ENCODE measurements at regions not wholly inside any gene's neighbourhood (a gene's known extent, or its start where the extent isn't known, plus 50 kb on each side); places are given as distances from the start of the nearest gene placed in this dataset.

DNA sequence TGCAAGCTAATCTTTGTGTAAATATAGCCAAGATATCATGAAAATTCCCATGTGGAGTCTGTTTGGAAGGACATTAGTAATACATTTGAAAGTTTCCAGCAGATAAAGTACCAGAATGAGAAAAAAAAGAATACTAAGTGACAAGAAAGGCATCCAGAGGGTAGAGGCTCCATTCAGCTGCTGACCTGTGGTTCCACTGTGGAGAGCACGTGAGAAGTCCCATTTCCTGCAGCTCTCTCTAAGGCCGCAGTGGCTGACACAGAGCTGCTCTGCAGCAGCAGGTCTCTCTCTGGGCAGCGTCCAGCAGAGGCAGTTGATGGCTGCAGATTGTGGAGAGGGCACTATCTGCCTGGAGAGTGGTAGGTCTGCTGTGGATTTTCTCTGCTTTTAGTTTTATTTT lies 100.1 kb upstream of the TMEM72 start:
- TF ChIP-seq POLR2AphosphoS5 (IDR thresholded peaks at IDR 0.05; ENCODE audit: low read depth, low read length) (no peak), POLR2A (IDR thresholded peaks at IDR 0.05; ENCODE audit: low read depth, low read length) (no peak), POU2F2 (IDR thresholded peaks at IDR 0.05; ENCODE audit: low read depth, low read length) (no peak)

All from GM12891 (cell line).